DND-41 (cell line): ENCODE measurements at regions not wholly inside any gene's neighbourhood (a gene's known extent, or its start where the extent isn't known, plus 50 kb on each side); places are given as distances from the start of the nearest gene placed in this dataset.

Experiments used
- ATAC-seq: fragments of 200-7000 bp; cut with Tn5 transposase; 3 replicates; pipeline ENCODE4 v1.9.1; 2021; ENCODE audit warnings: low read depth; ENCODE audit not compliant: insufficient read depth
- DNase-seq: peaks from one replicate; pipeline ENCODE4 v3.0.0-alpha.2; 2020
- H2AFZ ChIP-seq: 2 replicates; pipeline ENCODE4 v1.6.0; 2012; ENCODE audit warnings: low read depth, low read length
- H3K27ac ChIP-seq: 2 replicates; pipeline ENCODE4 v1.5.1; 2012; ENCODE audit warnings: low read length, inconsistent platforms
- H3K27me3 ChIP-seq: fragments of 200-600 bp; sonication (generic); 2 replicates; pipeline ENCODE4 v1.6.0; 2012; ENCODE audit warnings: low read length, mild to moderate bottlenecking, inconsistent platforms; ENCODE audit not compliant: insufficient read depth, poor library complexity
- H3K36me3 ChIP-seq: 2 replicates; pipeline ENCODE4 v1.5.1; 2012; ENCODE audit warnings: low read length, inconsistent platforms; ENCODE audit not compliant: insufficient read depth
- H3K4me1 ChIP-seq: 2 replicates; pipeline ENCODE4 v1.5.1; 2012; ENCODE audit warnings: mild to moderate bottlenecking, low read length; ENCODE audit not compliant: insufficient read depth
- H3K4me2 ChIP-seq: 2 replicates; pipeline ENCODE4 v1.6.0; 2012; ENCODE audit warnings: mild to moderate bottlenecking, moderate library complexity, low read length, inconsistent platforms; ENCODE audit not compliant: insufficient read depth
- H3K4me3 ChIP-seq, 2 experiments: fragments of 200-600 bp in 1 of 2; shearing (Covaris generic) in 1 of 2; 2 replicates each; pipeline ENCODE4 v1.5.1; 2012 to 2016; ENCODE audit warnings: inconsistent platforms in 2 of 2, low read length in 2 of 2, mild to moderate bottlenecking in 2 of 2, low read depth in 1 of 2, moderate library complexity in 1 of 2
- H3K79me2 ChIP-seq: 2 replicates; pipeline ENCODE4 v1.6.0; 2012; ENCODE audit warnings: low read length, inconsistent platforms; ENCODE audit not compliant: insufficient read depth
- H3K9ac ChIP-seq: 2 replicates; pipeline ENCODE4 v1.6.0; 2012; ENCODE audit warnings: low read depth, mild to moderate bottlenecking, inconsistent platforms, low read length, moderate library complexity
- H3K9me3 ChIP-seq: 2 replicates; pipeline ENCODE4 v1.5.1; 2012; ENCODE audit warnings: low read length, moderate library complexity, mild to moderate bottlenecking, inconsistent platforms; ENCODE audit not compliant: insufficient read depth, severe bottlenecking
- H4K20me1 ChIP-seq: 2 replicates; pipeline ENCODE4 v1.6.0; 2012; ENCODE audit warnings: low read length; ENCODE audit not compliant: insufficient read depth
- EZH2 ChIP-seq: IDR thresholded peaks from 3 replicates; pipeline ENCODE4 v1.6.1; 2012; ENCODE audit warnings: borderline replicate concordance, low read depth, mild to moderate bottlenecking, moderate library complexity, low read length, inconsistent platforms; ENCODE audit not compliant: severe bottlenecking
- TF ChIP-seq, protein P1 (sequence below): IDR thresholded peaks from 2 replicates; pipeline ENCODE4 v1.5.1; 2012; ENCODE audit warnings: borderline replicate concordance, low read length, moderate library complexity, mild to moderate bottlenecking; ENCODE audit not compliant: poor library complexity, severe bottlenecking; ENCODE audit errors: extremely low read depth

DNA sequence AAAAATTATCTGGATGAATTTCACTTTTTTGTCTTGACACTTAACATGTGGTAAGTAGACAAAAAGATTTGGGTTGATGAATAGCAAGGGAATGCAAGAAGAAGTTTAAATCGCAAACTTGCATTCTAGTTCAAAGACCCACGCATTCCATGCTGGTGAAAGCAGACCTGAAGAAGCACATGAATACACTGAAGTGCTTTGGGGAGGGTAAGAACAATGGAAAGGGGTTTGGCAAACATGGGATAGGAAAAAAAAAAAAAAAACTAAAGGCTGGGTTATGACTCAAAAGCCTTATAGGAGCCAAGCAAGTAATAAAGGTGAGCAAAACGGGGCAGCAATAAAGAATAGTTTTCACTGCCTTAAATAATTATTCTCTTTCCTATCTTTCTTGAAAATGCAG lies 450.2 kb downstream of the LMO4 start:
- Histone ChIP-seq H3K9ac (no peak overlapping the region), H3K36me3 (no peaks in the 10 kb centered on the region), H3K4me2 (no peak overlapping the region), H4K20me1 (no peaks in the 10 kb centered on the region), H3K27me3 (no peaks in the 10 kb centered on the region), H3K4me3 (no peak overlapping the region), H3K4me1 (no peaks in the 10 kb centered on the region), H3K9me3 (no peaks in the 10 kb centered on the region), H3K79me2 (no peaks in the 10 kb centered on the region), H3K27ac (no peak overlapping the region), H2AFZ (no peak overlapping the region)
- ATAC-seq (no peak), DNase-seq (no peak)
- TF ChIP-seq, protein P1, sequence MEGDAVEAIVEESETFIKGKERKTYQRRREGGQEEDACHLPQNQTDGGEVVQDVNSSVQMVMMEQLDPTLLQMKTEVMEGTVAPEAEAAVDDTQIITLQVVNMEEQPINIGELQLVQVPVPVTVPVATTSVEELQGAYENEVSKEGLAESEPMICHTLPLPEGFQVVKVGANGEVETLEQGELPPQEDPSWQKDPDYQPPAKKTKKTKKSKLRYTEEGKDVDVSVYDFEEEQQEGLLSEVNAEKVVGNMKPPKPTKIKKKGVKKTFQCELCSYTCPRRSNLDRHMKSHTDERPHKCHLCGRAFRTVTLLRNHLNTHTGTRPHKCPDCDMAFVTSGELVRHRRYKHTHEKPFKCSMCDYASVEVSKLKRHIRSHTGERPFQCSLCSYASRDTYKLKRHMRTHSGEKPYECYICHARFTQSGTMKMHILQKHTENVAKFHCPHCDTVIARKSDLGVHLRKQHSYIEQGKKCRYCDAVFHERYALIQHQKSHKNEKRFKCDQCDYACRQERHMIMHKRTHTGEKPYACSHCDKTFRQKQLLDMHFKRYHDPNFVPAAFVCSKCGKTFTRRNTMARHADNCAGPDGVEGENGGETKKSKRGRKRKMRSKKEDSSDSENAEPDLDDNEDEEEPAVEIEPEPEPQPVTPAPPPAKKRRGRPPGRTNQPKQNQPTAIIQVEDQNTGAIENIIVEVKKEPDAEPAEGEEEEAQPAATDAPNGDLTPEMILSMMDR: no peak
- no peak for TF ChIP-seq EZH2

- H3K4me1 ChIP-seq: no peaks in the 10 kb centered on the region
- H3K9me3 ChIP-seq: no peaks in the 10 kb centered on the region
- H3K79me2 ChIP-seq: no peaks in the 10 kb centered on the region
- no peak overlapping the region for H2AFZ ChIP-seq
- no peaks in the 10 kb centered on the region for H4K20me1 ChIP-seq
- H3K27me3 ChIP-seq: no peaks in the 10 kb centered on the region
- no peak for ATAC-seq
- H3K27ac ChIP-seq: no peak overlapping the region
- no peak for TF ChIP-seq EZH2
- TF ChIP-seq, protein P1: no peak
- no peak for DNase-seq
- no peak overlapping the region for H3K9ac ChIP-seq
- no peaks in the 10 kb centered on the region for H3K36me3 ChIP-seq
- no peak overlapping the region for H3K4me3 ChIP-seq
- H3K4me2 ChIP-seq: no peak overlapping the region
Measured at GRCh38 chr1:87781554-87781953, 452.9 kb downstream of the LMO4 start.

GRCh38 chr1:87783315-87783714 lies 454.6 kb downstream of the LMO4 start:
- Histone ChIP-seq H3K27me3 (no peaks in the 10 kb centered on the region), H3K27ac (no peak overlapping the region), H3K36me3 (no peaks in the 10 kb centered on the region), H3K9ac (no peak overlapping the region), H4K20me1 (no peaks in the 10 kb centered on the region), H3K4me3 (no peak overlapping the region), H2AFZ (no peak overlapping the region), H3K79me2 (no peaks in the 10 kb centered on the region), H3K4me1 (no peaks in the 10 kb centered on the region), H3K4me2 (no peak overlapping the region), H3K9me3 (no peaks in the 10 kb centered on the region)
- ATAC-seq: no peak
- TF ChIP-seq, protein P1: no peak
- no peak for TF ChIP-seq EZH2
- DNase-seq: no peak

GRCh38 chr1:87785386-87785785 lies 456.7 kb downstream of the LMO4 start:
- no peak overlapping the region for H3K27ac ChIP-seq
- no peak overlapping the region for H3K9ac ChIP-seq
- H3K4me2 ChIP-seq: no peak overlapping the region
- H4K20me1 ChIP-seq: no peaks in the 10 kb centered on the region
- ATAC-seq (no peak), DNase-seq (no peak)
- TF ChIP-seq, protein P1: no peak
- TF ChIP-seq EZH2: no peak
- H3K79me2 ChIP-seq: no peaks in the 10 kb centered on the region
- no peaks in the 10 kb centered on the region for H3K27me3 ChIP-seq
- no peaks in the 10 kb centered on the region for H3K36me3 ChIP-seq
- H3K4me3 ChIP-seq: no peak overlapping the region
- no peaks in the 10 kb centered on the region for H3K4me1 ChIP-seq
- no peak overlapping the region for H2AFZ ChIP-seq
- no peaks in the 10 kb centered on the region for H3K9me3 ChIP-seq
